HL-60 (cell line): ENCODE measurements at regions not wholly inside any gene's neighbourhood (a gene's known extent, or its start where the extent isn't known, plus 50 kb on each side); places are given as distances from the start of the nearest gene placed in this dataset.

Experiments
- CTCF ChIP-seq: IDR thresholded peaks from one replicate; pipeline ENCODE4 v1.5.1; 2011; ENCODE audit warnings: low read length, control low read depth, inconsistent platforms; ENCODE audit not compliant: insufficient read depth
- POLR2AphosphoS5 ChIP-seq: IDR thresholded peaks from 2 replicates; pipeline ENCODE4 v1.6.1; 2012; ENCODE audit warnings: low read depth
- REST ChIP-seq: IDR thresholded peaks from 2 replicates; pipeline ENCODE4 v1.6.1; 2012; ENCODE audit warnings: low read depth; ENCODE audit not compliant: insufficient replicate concordance
- SPI1 ChIP-seq: IDR thresholded peaks from 2 replicates; pipeline ENCODE4 v1.6.1; 2012; ENCODE audit warnings: low read depth, mild to moderate bottlenecking, borderline replicate concordance

DNA sequence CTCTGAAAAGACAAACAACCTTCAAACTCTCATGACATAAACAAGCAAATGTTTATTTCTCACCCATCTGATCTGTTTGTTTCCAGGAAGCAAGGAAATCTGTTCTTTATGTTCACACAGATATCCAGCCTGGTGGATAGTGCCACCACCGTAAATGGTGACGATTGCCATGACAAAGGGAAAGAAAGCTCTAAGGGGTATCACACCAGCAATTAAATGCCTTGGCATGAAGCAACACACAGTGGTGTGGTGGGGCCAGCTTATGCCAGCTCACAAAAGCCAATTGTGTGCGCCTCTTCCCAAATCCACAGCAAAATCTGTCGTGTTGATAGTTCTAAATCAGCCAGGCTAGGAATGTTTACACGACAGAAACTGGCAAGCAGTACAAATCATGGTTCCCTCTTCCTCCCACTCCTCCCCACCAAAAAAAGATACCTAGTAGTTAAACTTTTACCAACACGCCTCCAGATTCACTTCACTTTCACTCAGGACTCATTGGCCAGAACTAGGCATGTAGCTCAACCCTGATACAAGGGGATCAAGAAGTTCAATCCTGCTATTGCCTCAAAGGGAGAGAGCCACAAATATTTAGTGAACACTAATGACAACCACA lies 189.2 kb upstream of the SLCO3A1 start:
- no peak for TF ChIP-seq POLR2AphosphoS5
- TF ChIP-seq CTCF, result no peak
- no peak for TF ChIP-seq SPI1
- no peak for TF ChIP-seq REST
